Hypothalamus (tissue), 51 donors: ENCODE measurements at regions not wholly inside any gene's neighbourhood (a gene's known extent, or its start where the extent isn't known, plus 50 kb on each side); places are given as distances from the start of the nearest gene placed in this dataset.

Experiments used
- DNase-seq, 51 donors: peaks; one replicate each; lab custom pipeline; 2025; lab: John Stamatoyannopoulos, UW

- DNase-seq = no peak
These were observed 1125.7 kb upstream of the FLRT2 start for GRCh38 chr14:84404246-84404645.

- no peak for DNase-seq
These were observed 1120.5 kb upstream of the FLRT2 start for GRCh38 chr14:84409435-84409834.

- no peak for DNase-seq
These were observed 1119.6 kb upstream of the FLRT2 start for GRCh38 chr14:84410344-84410743.

GRCh38 chr14:84420221-84420620 is 1109.7 kb upstream of the FLRT2 start:
- no peak for DNase-seq

GRCh38 chr14:84421621-84422020 is 1108.3 kb upstream of the FLRT2 start:
- DNase-seq = no peak

DNA sequence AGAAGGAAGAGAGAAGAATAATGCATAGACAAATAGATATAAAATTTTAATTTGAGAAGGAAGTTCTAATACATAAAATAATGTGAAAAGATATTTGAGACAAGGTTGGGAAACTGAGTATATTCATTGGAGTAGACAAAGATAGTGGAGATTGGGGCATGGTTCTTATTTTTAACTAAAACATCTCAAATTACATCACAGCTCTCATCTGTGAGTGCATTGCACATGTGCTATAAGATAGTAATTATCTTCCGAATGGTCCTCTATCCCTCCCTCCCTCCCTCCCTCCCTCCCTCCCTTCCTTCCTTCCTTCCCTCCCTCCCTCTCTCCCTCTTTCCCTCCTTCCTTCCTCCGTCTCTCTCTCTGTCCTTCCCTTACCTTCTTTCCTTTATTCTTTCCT is 1104.0 kb upstream of the FLRT2 start:
- DNase-seq = no peak

DNA sequence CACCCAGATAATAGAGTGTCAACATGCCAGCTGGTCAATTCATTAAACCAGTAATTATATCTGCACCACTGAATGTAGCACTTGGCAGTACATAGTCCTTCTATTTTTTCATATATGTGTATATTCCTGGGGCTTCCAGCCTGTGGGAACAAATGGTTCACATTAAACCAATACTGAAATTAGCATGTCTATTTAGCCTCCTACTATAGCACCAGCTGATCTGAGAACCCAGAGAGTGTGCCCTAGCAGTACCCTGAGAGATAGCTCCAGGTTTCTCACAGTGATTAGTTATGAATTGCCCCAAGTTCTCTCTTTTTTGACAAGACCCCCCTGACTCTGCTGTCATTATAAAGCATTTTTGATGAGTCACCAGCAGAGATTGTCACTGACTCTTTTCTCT is 1097.3 kb upstream of the FLRT2 start:
- DNase-seq = no peak

DNA sequence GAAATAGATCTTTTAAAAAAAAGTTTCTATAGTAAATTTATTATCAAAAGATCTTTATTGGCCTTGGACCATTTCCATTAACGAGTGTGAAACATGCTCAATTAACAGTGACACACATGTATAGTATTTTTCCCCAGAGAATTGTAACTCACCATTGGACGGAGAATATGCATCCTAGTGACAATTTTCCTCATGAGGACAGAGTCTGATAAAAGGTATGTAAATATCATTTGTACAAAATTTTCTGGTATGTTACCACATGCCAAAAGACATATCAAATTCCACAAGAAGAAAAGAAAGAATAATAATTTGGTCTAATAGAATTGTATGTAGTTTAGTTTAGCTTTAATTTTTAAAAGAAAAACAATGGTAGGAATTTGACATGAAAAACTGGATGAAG is 1096.0 kb upstream of the FLRT2 start:
- DNase-seq = no peak

- DNase-seq = no peak
These were observed 1094.1 kb upstream of the FLRT2 start for GRCh38 chr14:84435820-84436324.

GRCh38 chr14:84436528-84436927 is 1093.4 kb upstream of the FLRT2 start:
- no peak for DNase-seq

DNA sequence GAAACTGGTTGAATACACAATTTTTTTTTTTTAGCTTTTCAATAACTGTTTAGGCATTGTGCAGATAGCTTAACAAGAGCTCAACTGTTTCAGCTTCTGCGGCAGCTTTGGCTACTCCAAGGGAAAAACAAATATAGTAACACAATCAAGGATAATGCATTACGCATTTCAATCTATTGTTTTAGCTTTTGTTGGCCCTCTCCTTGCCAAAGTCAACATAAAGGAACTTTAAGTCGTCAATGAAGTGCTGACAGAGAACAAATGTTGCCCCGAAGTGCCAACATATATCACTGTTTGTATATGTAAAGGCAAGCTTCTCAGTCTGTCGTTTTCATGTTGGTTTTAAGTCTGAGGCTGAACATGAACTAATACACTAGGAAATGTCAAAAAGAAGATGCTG is 1087.4 kb upstream of the FLRT2 start:
- DNase-seq = no peak

- no peak for DNase-seq
These were observed 1084.5 kb upstream of the FLRT2 start for GRCh38 chr14:84445486-84445885.

DNA sequence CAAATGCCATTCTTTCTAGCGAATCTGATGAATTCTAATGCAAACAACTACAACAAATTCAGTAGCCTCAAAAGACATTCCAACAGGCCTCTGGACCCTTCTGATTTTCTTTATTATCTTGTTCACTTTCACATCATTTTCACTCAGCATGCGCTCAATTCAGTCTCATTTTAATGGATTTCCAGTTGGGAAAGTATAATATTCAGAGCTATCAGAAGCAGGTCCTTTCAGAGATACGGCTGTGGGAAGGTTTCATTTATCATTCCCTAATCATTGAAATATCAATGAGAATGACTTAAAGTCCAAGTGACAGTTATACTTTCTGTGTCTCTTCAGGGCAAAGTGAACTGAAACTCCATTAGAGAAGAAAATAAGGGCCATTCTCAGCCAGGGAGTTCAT is 1083.7 kb upstream of the FLRT2 start:
- no peak for DNase-seq

- no peak for DNase-seq
These were observed 1076.5 kb upstream of the FLRT2 start for GRCh38 chr14:84453307-84453950.

DNA sequence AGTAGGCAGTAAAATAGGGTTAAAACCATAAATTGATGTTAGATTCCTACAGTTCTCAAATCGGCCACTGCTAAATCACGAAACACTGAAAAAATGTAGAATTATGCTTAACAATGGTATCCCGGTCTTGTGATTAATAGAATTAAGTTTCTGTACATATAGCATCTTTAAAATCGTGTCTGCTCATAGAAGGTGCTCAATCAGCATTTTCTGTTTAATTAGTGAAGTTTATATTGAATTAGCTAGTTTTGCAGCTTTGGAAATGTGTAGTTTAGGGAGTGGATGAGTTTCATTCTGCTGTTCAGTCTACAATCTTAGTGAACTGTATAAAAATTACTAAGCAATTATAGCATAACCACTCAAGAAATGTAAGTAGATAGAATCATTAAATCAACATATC is 1075.8 kb upstream of the FLRT2 start:
- DNase-seq = no peak

DNA sequence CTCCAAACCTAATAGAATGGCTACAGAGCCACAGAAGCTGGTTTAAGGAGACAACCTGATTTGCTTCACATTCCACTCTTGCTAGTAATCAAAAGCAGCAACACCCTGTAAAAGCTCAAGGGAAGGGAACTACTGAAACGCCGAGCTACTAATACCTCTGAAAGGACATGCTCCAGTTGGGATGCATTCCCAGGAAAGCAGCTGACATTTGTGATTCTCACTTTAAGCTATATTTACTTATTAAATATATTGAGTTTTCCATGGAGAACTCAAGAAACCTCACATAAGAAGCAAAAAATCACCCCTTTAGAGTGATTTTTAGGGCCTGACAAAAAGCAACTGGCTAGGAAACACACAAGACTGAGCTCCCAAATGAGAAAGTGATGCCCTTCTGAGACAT is 1073.0 kb upstream of the FLRT2 start:
- no peak for DNase-seq

DNA sequence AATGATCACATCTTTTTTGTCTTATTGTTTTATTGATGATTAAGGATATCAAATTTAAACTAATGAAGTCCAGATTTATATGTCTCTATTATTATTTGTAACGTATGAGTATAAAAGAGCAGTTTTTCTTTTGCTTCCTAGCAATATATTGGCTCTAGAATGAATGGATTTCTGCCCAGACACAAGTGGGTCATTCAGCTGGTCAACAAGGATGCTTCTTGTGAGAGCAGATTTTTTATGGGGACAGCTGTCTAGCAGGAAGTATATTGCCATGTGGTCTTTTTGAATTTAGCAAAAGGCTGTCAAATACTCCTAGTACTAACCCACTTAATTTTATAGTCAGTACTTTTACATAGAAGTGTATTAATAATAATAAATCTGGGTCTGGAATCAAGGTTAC is 1071.1 kb upstream of the FLRT2 start:
- DNase-seq = peak in 6 of 51 donors; percentile 1 to 15 (median 6)

DNA sequence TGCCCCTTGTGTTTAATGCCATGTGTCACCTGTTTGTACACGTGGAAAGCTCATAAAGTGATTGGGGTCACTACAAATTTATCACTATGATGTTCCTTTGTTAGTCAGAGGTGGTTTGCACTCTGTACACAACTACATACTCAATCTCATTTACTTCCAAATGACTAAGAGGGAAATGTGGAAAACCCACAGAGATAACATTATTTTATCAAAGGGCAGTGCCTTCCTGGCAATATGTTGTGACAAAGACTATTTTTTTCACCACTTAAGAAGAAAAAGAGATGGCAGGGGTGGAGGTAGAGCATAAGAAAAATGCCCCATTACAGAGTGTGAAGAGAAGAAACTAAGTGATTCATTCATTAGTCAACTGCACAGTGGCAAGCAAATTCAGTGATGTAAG is 1064.1 kb upstream of the FLRT2 start:
- DNase-seq = no peak

GRCh38 chr14:84468153-84468552 is 1061.8 kb upstream of the FLRT2 start:
- no peak for DNase-seq

DNA sequence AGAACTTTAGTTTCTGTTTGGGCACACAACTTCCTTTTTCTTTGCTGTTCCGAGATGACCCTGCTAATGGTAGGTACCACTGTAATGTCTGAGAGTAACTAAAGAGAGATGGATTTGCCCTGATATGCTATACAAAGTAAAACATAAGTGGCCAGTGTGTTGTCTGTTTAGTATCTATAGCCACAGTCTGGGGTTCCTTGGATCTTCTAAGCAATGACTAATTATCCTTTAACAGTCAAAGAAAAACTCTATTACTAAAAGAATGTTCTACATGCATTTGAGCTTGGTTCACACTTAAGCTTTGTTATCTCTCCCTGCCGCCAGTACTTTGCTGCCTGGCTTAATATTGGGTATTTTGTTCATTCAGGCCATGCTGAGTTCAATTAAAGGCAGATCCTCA is 1051.9 kb upstream of the FLRT2 start:
- no peak for DNase-seq

GRCh38 chr14:84482256-84483071 is 1047.5 kb upstream of the FLRT2 start:
- DNase-seq = no peak

DNA sequence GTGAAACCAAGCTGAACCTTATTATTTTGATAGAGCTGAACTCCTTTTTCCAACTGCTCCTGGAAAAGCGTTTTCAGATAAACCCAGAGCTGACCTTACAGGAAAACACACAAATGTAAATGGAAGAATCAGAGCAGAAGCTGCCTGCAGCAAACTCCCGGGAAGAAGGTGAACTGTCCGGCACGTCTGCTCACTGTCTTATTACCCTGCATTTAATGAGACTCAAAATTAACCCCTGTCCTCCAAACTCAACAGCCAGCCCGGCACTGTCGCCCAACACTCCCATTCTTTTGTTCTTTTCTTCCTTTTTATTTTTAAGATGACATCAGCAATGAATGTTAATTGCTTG is 1046.9 kb upstream of the FLRT2 start:
- DNase-seq = no peak
